PC-9 (cell line): ENCODE measurements at regions not wholly inside any gene's neighbourhood (a gene's known extent, or its start where the extent isn't known, plus 50 kb on each side); places are given as distances from the start of the nearest gene placed in this dataset.

Experiments used
- BruUV-seq: library from RNA; stranded (reverse); fragments of 400-500 nt; replicated peaks from 2 replicates; lab custom pipeline; 2021; lab: Mats Ljungman, UMichigan
- CTCF ChIA-PET: fragments of 300-600 bp; sonication (Branson Sonifier 250); formaldehyde crosslinking; loops from one replicate; lab custom pipeline; 2022; ENCODE audit warnings: antibody characterized with exemption; lab: Charles Lee
- POLR2A ChIA-PET: fragments of 300-600 bp; sonication (Branson Sonifier 250); formaldehyde crosslinking; loops from one replicate; lab custom pipeline; 2022; ENCODE audit warnings: antibody characterized with exemption; ENCODE audit not compliant: unreplicated experiment; lab: Charles Lee
- DNase-seq, 2 experiments: peaks; one replicate each; pipeline versions ENCODE4 v3.0.0 to v3.0.0-alpha.2; 2015 to 2022; ENCODE audit warnings: mixed read lengths in 1 of 2
- H2AFZ ChIP-seq: fragments of 200-600 bp; sonication (generic); 2 replicates; pipeline ENCODE4 v1.8.1; 2017; ENCODE audit warnings: antibody characterized with exemption
- H3F3A ChIP-seq: fragments of 200-600 bp; sonication (generic); 2 replicates; pipeline ENCODE4 v1.8.1; 2017; ENCODE audit warnings: antibody characterized with exemption, mild to moderate bottlenecking, low read depth; ENCODE audit not compliant: insufficient read depth
- H3K27ac ChIP-seq: fragments of 200-600 bp; sonication (generic); 2 replicates; pipeline ENCODE4 v1.6.1; 2016; ENCODE audit warnings: mixed run types
- H3K27me3 ChIP-seq: fragments of 200-600 bp; sonication (generic); 2 replicates; pipeline ENCODE4 v1.6.1; 2016; ENCODE audit warnings: low read depth, mixed run types; ENCODE audit not compliant: insufficient read depth
- H3K36me3 ChIP-seq: fragments of 200-600 bp; sonication (generic); 2 replicates; pipeline ENCODE4 v1.6.1; 2016; ENCODE audit warnings: low read depth, mixed run types
- H3K4me1 ChIP-seq: fragments of 200-600 bp; sonication (generic); replicated peaks from 2 replicates; pipeline ENCODE4 v1.6.1; 2016; ENCODE audit warnings: mixed run types; ENCODE audit not compliant: insufficient read depth
- H3K4me2 ChIP-seq: fragments of 200-600 bp; sonication (generic); 2 replicates; pipeline ENCODE4 v1.6.1; 2017; ENCODE audit warnings: mixed run types
- H3K4me3 ChIP-seq: fragments of 200-600 bp; sonication (generic); 2 replicates; pipeline ENCODE4 v1.6.1; 2016; ENCODE audit warnings: mixed run types
- H3K79me2 ChIP-seq: fragments of 200-600 bp; sonication (generic); 2 replicates; pipeline ENCODE4 v1.6.1; 2017; ENCODE audit warnings: low read depth, mixed run types
- H3K9me2 ChIP-seq: fragments of 200-600 bp; sonication (generic); 2 replicates; pipeline ENCODE4 v1.8.1; 2017; ENCODE audit warnings: mild to moderate bottlenecking; ENCODE audit not compliant: insufficient read depth
- H3K9me3 ChIP-seq: fragments of 200-600 bp; sonication (generic); 2 replicates; pipeline ENCODE4 v1.8.1; 2016; ENCODE audit warnings: low read depth; ENCODE audit not compliant: insufficient read depth
- H4K20me1 ChIP-seq: fragments of 200-600 bp; sonication (generic); 2 replicates; pipeline ENCODE4 v1.8.1; 2017; ENCODE audit not compliant: insufficient read depth
- EZH2 ChIP-seq: fragments of 200-600 bp; sonication (generic); IDR thresholded peaks from 2 replicates; pipeline ENCODE4 v1.8.0; 2017; ENCODE audit warnings: antibody characterized with exemption, low read depth
- intact Hi-C: fragments of 100-400 bp; cut with micrococcal nuclease; formaldehyde crosslinking; loops from one replicate; pipeline ENCODE4 v1.10.0; 2022; ENCODE audit not compliant: unreplicated experiment
- TF ChIP-seq, protein P1 (sequence below): fragments of 200-600 bp; sonication (generic); conservative IDR thresholded peaks from 2 replicates; pipeline ENCODE4 v1.6.1; 2017; ENCODE audit warnings: mixed run types, antibody characterized with exemption, mild to moderate bottlenecking, moderate library complexity

DNA sequence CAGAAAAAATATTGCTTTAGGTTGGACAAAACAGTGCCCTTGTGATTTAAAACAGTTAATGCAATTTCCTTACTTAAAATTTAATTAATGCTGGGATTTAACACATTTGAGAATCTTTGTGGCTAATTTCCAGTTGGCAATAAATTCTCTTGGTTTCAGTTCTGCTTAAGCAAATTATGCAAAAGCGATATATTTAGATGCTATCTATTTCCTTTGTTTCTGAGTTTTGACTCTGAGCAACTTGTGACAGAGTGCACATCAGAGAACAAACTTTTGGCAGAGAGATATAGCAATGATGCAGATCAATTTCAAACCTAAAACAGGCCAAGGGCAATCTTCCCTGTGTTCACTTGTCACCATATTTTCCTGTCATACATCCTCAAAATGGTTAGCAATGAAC is 933.6 kb upstream of the ZWINT start:
- BruUV-seq = no TSS peak
- intact Hi-C loops = no loop called here
- H3K4me3 ChIP-seq = no peak overlapping the region
- H3K36me3 ChIP-seq = no peaks in the 10 kb centered on the region
- H3K27ac ChIP-seq = no peak overlapping the region
- H2AFZ ChIP-seq = no peak overlapping the region
- no peak for DNase-seq
- ChIA-PET CTCF (no interaction called here), POLR2A (no interaction called here)
- no peaks in the 10 kb centered on the region for H3K4me1 ChIP-seq
- H3K9me2 ChIP-seq = no peaks in the 10 kb centered on the region
- no peak overlapping the region for H3K4me2 ChIP-seq
- H3K9me3 ChIP-seq = no peaks in the 10 kb centered on the region
- H3F3A ChIP-seq = no peaks in the 10 kb centered on the region
- no peaks in the 10 kb centered on the region for H3K27me3 ChIP-seq
- no peaks in the 10 kb centered on the region for H4K20me1 ChIP-seq
- H3K79me2 ChIP-seq = no peaks in the 10 kb centered on the region
- TF ChIP-seq, protein P1, sequence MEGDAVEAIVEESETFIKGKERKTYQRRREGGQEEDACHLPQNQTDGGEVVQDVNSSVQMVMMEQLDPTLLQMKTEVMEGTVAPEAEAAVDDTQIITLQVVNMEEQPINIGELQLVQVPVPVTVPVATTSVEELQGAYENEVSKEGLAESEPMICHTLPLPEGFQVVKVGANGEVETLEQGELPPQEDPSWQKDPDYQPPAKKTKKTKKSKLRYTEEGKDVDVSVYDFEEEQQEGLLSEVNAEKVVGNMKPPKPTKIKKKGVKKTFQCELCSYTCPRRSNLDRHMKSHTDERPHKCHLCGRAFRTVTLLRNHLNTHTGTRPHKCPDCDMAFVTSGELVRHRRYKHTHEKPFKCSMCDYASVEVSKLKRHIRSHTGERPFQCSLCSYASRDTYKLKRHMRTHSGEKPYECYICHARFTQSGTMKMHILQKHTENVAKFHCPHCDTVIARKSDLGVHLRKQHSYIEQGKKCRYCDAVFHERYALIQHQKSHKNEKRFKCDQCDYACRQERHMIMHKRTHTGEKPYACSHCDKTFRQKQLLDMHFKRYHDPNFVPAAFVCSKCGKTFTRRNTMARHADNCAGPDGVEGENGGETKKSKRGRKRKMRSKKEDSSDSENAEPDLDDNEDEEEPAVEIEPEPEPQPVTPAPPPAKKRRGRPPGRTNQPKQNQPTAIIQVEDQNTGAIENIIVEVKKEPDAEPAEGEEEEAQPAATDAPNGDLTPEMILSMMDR = no peak
- TF ChIP-seq EZH2 = no peak

DNA sequence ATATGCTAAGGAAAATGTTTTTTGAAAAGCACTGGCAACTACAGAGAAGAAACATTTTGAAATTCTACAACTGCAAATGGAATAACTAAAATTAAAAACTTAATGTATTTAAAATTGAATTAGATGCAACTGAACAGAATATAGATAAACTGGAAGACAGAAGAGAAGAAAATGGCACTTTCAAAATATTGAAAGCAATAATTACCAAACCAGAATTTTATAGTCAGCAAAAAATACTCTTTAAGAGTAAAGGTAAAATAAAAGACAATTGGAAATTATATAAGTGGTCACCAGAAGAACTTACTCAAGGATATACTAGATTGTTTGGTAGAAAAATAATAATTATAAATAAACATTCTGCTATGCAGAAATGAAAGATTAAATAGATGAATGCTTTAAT is 927.7 kb upstream of the ZWINT start:
- no peaks in the 10 kb centered on the region for H3K9me3 ChIP-seq
- CTCF ChIA-PET = no interaction called here
- no peaks in the 10 kb centered on the region for H3K79me2 ChIP-seq
- no peak overlapping the region for H2AFZ ChIP-seq
- H3F3A ChIP-seq = no peaks in the 10 kb centered on the region
- no peaks in the 10 kb centered on the region for H3K36me3 ChIP-seq
- no peaks in the 10 kb centered on the region for H3K9me2 ChIP-seq
- no peak overlapping the region for H3K27ac ChIP-seq
- BruUV-seq = no TSS peak
- POLR2A ChIA-PET = no interaction called here
- no peak for DNase-seq
- no peaks in the 10 kb centered on the region for H4K20me1 ChIP-seq
- H3K4me1 ChIP-seq = no peaks in the 10 kb centered on the region
- TF ChIP-seq, protein P1 = no peak
- H3K4me3 ChIP-seq = no peak overlapping the region
- no peaks in the 10 kb centered on the region for H3K27me3 ChIP-seq
- intact Hi-C loops = no loop called here
- no peak overlapping the region for H3K4me2 ChIP-seq

DNA sequence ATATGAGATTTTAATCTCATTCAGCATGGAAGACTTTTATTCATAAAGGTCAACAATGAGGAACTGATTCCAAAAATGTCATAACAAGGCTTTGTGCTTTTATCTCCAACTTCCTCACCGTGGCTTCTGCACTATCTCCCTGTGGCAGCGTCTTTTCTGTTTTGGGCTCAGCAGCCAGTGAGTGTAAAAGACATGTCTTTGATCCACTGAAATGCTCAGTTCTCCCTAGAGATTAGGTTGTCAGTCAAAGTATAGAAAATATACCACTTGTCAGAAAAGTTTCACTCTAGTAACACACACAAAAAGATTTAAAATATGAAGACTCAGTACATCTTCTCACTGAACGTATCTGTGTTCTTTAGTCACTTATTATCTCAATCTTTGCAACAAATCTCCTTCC is 901.8 kb upstream of the ZWINT start:
- no peak for DNase-seq

More for the DNA sequence above, 901.8 kb upstream of the ZWINT start:
- ChIA-PET POLR2A (no interaction called here), CTCF (no interaction called here)
- Histone ChIP-seq H3K9me3 (no peaks in the 10 kb centered on the region), H3K79me2 (no peaks in the 10 kb centered on the region), H3K4me3 (no peak overlapping the region), H3K36me3 (no peaks in the 10 kb centered on the region), H3K27ac (no peak overlapping the region), H3K4me1 (no peaks in the 10 kb centered on the region), H3K4me2 (no peak overlapping the region), H3K27me3 (no peaks in the 10 kb centered on the region), H4K20me1 (peaks cover 5% of the 10 kb centered on the region; the same call in 1 of the 2 replicates), H2AFZ (no peak overlapping the region), H3F3A (no peaks in the 10 kb centered on the region), H3K9me2 (no peaks in the 10 kb centered on the region)
- no peak for TF ChIP-seq EZH2
- TF ChIP-seq, protein P1 = no peak
- BruUV-seq = no TSS peak
- intact Hi-C loops = no loop called here
